PC-9 (cell line): ENCODE measurements at regions not wholly inside any gene's neighbourhood (a gene's known extent, or its start where the extent isn't known, plus 50 kb on each side); places are given as distances from the start of the nearest gene placed in this dataset.
"Not testable (repeated sequence)": the region's sequence is repeated elsewhere in the genome, so short reads cannot be mapped to it uniquely, and the experiment has no call there.

Source experiments
- EZH2 ChIP-seq: fragments of 200-600 bp; sonication (generic); IDR thresholded peaks from 2 replicates; pipeline ENCODE4 v1.8.0; 2017; ENCODE audit warnings: antibody characterized with exemption, low read depth
- TF ChIP-seq, protein P1 (sequence below): fragments of 200-600 bp; sonication (generic); conservative IDR thresholded peaks from 2 replicates; pipeline ENCODE4 v1.6.1; 2017; ENCODE audit warnings: mixed run types, antibody characterized with exemption, mild to moderate bottlenecking, moderate library complexity

DNA sequence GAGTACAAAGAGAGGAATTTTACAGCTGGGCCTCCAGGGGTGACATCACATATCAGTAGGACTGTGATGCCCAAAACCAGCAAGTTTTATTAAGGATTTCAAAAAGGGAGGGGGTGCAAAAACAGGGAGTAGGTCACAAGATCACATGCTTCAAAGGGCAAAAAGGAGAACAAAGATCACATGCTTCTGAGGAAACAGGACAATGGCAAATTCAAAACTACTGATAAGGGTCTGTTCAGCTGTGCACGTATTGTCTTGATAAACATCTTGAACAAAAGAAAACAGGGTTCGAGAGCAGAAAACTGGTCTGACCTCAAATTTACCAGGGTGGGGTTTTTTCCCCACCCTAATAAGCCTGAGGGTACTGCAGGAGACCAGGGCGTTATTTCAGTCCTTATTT, 197.5 kb downstream of the SLCO4C1 start:
- TF ChIP-seq, protein P1, sequence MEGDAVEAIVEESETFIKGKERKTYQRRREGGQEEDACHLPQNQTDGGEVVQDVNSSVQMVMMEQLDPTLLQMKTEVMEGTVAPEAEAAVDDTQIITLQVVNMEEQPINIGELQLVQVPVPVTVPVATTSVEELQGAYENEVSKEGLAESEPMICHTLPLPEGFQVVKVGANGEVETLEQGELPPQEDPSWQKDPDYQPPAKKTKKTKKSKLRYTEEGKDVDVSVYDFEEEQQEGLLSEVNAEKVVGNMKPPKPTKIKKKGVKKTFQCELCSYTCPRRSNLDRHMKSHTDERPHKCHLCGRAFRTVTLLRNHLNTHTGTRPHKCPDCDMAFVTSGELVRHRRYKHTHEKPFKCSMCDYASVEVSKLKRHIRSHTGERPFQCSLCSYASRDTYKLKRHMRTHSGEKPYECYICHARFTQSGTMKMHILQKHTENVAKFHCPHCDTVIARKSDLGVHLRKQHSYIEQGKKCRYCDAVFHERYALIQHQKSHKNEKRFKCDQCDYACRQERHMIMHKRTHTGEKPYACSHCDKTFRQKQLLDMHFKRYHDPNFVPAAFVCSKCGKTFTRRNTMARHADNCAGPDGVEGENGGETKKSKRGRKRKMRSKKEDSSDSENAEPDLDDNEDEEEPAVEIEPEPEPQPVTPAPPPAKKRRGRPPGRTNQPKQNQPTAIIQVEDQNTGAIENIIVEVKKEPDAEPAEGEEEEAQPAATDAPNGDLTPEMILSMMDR = not testable (repeated sequence)
- not testable (repeated sequence) for TF ChIP-seq EZH2
